ENCODE measurements at regions not wholly inside any gene's neighbourhood (a gene's known extent, or its start where the extent isn't known, plus 50 kb on each side); places are given as distances from the start of the nearest gene placed in this dataset.
A peak's percentile ranks its signal among the peaks of the same experiment; 100 is the strongest.

DNA sequence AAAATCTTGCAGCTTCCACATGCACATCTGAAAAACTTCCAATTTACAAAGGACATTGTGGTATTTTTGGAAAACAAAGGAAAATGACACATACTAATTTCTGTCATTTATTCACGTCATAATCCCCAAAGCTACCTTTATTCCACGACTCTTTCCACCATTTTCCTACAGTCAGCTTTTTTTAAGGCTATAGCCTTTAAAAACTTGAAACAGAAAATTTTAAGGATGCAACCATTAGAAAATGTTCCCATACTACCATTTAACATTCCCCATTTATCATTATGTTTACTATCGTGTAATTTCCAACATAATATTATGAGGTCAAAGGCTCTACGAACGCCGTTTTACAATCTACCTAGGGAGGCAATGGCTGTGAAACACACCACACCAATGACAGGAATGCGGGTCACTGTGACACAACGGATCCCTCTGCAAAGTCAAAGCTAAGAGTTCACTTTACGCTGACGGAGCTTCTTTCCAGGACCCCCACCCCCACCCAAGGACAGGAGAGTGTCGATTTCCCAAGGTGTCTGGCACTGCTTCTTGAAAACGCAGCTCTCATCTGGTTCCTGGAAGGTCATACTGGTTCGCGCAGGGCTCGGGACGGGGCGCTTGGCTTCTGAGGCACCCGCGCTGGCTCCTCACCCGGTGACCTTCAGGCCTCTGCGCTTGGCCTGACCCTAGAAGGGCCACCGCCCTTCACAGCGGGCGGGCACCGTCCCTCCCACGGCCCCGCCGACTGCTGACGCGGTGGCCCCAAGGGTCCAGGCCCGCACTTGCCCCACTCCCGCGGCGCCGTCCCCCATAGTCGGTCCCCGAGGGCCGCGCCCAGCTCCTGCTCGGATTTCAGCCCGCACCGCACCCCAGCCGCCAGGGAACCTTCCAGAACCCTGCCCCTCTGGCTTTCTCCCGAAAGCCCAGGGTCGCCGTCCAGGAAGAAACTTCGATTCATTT, 50.5 kb upstream of the ATF3 start:
- peak in 28 of 56 donors; percentile 40 to 89 (median 60) for DNase-seq

DNA sequence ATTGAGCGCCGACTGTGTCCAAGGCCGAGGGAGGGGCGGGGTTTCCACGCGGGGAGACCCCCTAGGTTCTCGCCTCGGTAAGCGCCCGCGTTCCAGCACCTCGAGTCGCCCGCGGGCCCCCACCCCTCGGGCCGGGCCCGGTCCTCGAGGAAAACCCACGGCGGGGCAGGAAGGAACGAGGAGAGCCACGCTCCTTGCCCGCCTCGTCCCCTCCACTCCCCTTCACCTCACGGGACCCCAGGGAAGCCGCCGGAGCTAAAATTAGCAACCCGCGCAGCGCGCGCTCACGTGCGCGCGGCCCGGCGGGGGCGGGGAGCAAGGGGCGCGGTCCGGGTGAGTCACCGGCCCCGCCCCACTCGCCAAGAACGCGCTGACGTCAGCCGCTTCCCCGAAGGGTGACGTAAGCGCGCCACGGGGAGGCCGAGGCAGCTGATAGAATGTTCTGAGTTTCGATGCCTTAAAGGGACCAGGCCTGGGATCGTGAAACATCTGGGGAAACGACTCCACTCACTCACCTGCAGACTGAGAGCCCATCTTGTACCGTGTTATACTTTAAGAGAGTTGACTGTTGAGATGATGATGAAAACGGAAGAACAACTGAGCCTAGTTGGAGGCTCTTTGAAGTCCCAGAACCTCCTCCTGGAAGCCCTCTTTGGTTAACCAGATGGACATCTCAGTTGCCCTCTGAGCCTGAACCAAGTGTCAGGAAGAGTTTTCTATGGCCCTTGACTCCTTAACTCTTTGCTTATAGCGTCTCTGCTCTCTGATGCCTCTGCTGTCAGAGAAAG, 49.7 kb upstream of the ATF3 start:
- peak in 54 of 56 donors; percentile 38 to 95 (median 83) for DNase-seq

Measured in nucleus accumbens (tissue), 56 donors.